ENCODE measurements at regions not wholly inside any gene's neighbourhood (a gene's known extent, or its start where the extent isn't known, plus 50 kb on each side); places are given as distances from the start of the nearest gene placed in this dataset.

GRCh38 chr9:30382271-30382670, 2002.2 kb upstream of the ACO1 start:
- CTCF ChIA-PET: no interaction called here
- TF ChIP-seq, protein P1, sequence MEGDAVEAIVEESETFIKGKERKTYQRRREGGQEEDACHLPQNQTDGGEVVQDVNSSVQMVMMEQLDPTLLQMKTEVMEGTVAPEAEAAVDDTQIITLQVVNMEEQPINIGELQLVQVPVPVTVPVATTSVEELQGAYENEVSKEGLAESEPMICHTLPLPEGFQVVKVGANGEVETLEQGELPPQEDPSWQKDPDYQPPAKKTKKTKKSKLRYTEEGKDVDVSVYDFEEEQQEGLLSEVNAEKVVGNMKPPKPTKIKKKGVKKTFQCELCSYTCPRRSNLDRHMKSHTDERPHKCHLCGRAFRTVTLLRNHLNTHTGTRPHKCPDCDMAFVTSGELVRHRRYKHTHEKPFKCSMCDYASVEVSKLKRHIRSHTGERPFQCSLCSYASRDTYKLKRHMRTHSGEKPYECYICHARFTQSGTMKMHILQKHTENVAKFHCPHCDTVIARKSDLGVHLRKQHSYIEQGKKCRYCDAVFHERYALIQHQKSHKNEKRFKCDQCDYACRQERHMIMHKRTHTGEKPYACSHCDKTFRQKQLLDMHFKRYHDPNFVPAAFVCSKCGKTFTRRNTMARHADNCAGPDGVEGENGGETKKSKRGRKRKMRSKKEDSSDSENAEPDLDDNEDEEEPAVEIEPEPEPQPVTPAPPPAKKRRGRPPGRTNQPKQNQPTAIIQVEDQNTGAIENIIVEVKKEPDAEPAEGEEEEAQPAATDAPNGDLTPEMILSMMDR (conservative IDR thresholded peaks at IDR 0.05): no peak
- TF ChIP-seq EZH2 (IDR thresholded peaks at IDR 0.05; ENCODE audit: low read depth): no peak
- POLR2A ChIA-PET (ENCODE audit: unreplicated experiment): no interaction called here
- Histone ChIP-seq H3K79me2 (ENCODE audit: low read depth) (no peaks in the 10 kb centered on the region), H4K20me1 (ENCODE audit: insufficient read depth) (no peaks in the 10 kb centered on the region), H3K36me3 (ENCODE audit: low read depth) (no peaks in the 10 kb centered on the region), H3K4me3 (no peak overlapping the region), H3K27me3 (ENCODE audit: insufficient read depth, low read depth) (no peaks in the 10 kb centered on the region), H3K4me1 (replicated peaks; ENCODE audit: insufficient read depth) (no peaks in the 10 kb centered on the region), H3K9me3 (ENCODE audit: insufficient read depth, low read depth) (no peaks in the 10 kb centered on the region), H2AFZ (no peak overlapping the region), H3K9me2 (ENCODE audit: insufficient read depth) (no peaks in the 10 kb centered on the region), H3K27ac (no peak overlapping the region), H3K4me2 (no peak overlapping the region), H3F3A (ENCODE audit: insufficient read depth, low read depth) (no peaks in the 10 kb centered on the region)
- DNase-seq: no peak
- BruUV-seq (replicated peaks): no TSS peak
- intact Hi-C loops (cut with micrococcal nuclease; ENCODE audit: unreplicated experiment): no loop called here

- H3K9me2 ChIP-seq (ENCODE audit: insufficient read depth): no peaks in the 10 kb centered on the region
- no peaks in the 10 kb centered on the region for H3K36me3 ChIP-seq (ENCODE audit: low read depth)
- TF ChIP-seq EZH2 (IDR thresholded peaks at IDR 0.05; ENCODE audit: low read depth): no peak
- TF ChIP-seq, protein P1 (conservative IDR thresholded peaks at IDR 0.05): no peak
- H3K4me3 ChIP-seq: no peak overlapping the region
- H3K4me1 ChIP-seq (replicated peaks; ENCODE audit: insufficient read depth): no peaks in the 10 kb centered on the region
- no TSS peak for BruUV-seq (replicated peaks)
- ChIA-PET CTCF (no interaction called here), POLR2A (ENCODE audit: unreplicated experiment) (no interaction called here)
- DNase-seq: no peak
- H3K27ac ChIP-seq: no peak overlapping the region
- H3K79me2 ChIP-seq (ENCODE audit: low read depth): no peaks in the 10 kb centered on the region
- H3F3A ChIP-seq (ENCODE audit: insufficient read depth, low read depth): no peaks in the 10 kb centered on the region
- H4K20me1 ChIP-seq (ENCODE audit: insufficient read depth): no peaks in the 10 kb centered on the region
- H3K4me2 ChIP-seq: no peak overlapping the region
- no peaks in the 10 kb centered on the region for H3K27me3 ChIP-seq (ENCODE audit: insufficient read depth, low read depth)
- H2AFZ ChIP-seq: no peak overlapping the region
- H3K9me3 ChIP-seq (ENCODE audit: insufficient read depth, low read depth): no peaks in the 10 kb centered on the region
- intact Hi-C loops (cut with micrococcal nuclease; ENCODE audit: unreplicated experiment): no loop called here
These were observed 1974.2 kb upstream of the ACO1 start for GRCh38 chr9:30410273-30410672.

DNA sequence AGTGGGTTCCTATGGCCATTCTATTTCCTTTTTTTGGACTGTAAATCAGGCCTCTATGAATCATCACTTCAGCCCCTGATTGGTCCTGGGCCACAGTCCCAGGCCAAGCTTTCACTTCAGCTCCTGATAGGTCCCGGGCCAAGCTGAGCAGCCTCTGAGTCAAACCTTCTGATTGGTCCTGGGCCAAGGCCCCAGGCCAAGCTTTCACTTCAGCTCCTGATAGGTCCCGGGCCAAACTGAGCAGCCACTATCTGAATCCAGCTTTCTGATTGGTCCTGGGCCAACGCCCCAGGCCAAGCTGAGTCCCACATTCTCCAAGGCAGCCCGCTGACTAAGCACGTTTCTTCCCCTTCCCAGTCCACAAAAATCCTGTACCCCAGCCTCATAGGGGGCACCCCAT, 1972.9 kb upstream of the ACO1 start:
- Histone ChIP-seq H4K20me1 (ENCODE audit: insufficient read depth) (no peaks in the 10 kb centered on the region), H3K27ac (no peak overlapping the region), H3K9me2 (ENCODE audit: insufficient read depth) (no peaks in the 10 kb centered on the region), H3K9me3 (ENCODE audit: insufficient read depth, low read depth) (no peaks in the 10 kb centered on the region), H2AFZ (no peak overlapping the region), H3F3A (ENCODE audit: insufficient read depth, low read depth) (no peaks in the 10 kb centered on the region), H3K79me2 (ENCODE audit: low read depth) (no peaks in the 10 kb centered on the region), H3K4me1 (replicated peaks; ENCODE audit: insufficient read depth) (no peaks in the 10 kb centered on the region), H3K36me3 (ENCODE audit: low read depth) (no peaks in the 10 kb centered on the region), H3K4me3 (no peak overlapping the region), H3K27me3 (ENCODE audit: insufficient read depth, low read depth) (no peaks in the 10 kb centered on the region), H3K4me2 (no peak overlapping the region)
- intact Hi-C loops (cut with micrococcal nuclease; ENCODE audit: unreplicated experiment): no loop called here
- no peak for DNase-seq
- ChIA-PET CTCF (no interaction called here), POLR2A (ENCODE audit: unreplicated experiment) (no interaction called here)
- no TSS peak for BruUV-seq (replicated peaks)
- TF ChIP-seq EZH2 (IDR thresholded peaks at IDR 0.05; ENCODE audit: low read depth): no peak
- TF ChIP-seq, protein P1 (conservative IDR thresholded peaks at IDR 0.05): no peak

Data from PC-9 (cell line).